HG02973 (cell line): ENCODE measurements at regions not wholly inside any gene's neighbourhood (a gene's known extent, or its start where the extent isn't known, plus 50 kb on each side); places are given as distances from the start of the nearest gene placed in this dataset.
"Not testable (repeated sequence)": the region's sequence is repeated elsewhere in the genome, so short reads cannot be mapped to it uniquely, and the experiment has no call there.

Source experiments
- ATAC-seq: cut with Tn5 transposase; IDR thresholded peaks from one replicate; pipeline ENCODE4 v1.9.1; 2021; ENCODE audit warnings: moderate library complexity; ENCODE audit not compliant: unreplicated experiment

DNA sequence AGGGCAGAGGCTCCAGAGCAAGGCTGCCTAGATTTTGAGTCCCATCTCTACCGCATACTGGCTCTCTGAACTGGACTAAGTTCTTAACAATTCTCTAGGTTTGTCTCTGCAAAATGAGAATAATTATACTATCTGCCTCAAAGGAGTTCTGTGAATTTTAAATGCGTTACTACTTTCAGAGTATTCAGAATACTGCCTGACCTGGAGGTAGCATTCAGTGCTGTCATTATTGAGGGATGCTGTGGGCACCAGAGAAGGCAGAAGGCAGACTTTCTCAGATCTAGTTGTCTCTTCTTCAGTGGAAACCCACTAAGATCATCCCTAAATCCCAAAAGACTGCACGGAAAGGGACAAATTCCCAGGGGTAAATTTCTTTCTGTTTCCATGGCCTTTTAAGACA, 147.4 kb upstream of the RORA start:
- ATAC-seq = no peak

DNA sequence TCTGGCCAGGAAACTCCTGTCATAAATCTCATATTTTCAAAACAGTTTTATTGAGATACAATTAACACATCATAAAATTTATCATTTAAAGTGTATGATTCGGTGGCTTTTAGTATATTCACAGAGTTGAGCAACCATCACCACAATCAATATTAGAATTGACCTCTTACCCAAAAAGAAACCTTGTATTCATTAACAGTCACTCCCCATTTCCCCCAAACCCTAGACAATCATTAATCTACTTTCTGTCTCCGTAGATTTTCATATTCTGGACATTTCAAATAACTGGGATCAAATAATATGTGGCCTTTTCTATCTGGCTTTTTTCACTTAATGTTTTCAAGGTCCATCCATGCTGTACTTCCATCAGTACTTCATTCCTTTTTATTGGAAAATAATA, 145.7 kb upstream of the RORA start:
- no peak for ATAC-seq

DNA sequence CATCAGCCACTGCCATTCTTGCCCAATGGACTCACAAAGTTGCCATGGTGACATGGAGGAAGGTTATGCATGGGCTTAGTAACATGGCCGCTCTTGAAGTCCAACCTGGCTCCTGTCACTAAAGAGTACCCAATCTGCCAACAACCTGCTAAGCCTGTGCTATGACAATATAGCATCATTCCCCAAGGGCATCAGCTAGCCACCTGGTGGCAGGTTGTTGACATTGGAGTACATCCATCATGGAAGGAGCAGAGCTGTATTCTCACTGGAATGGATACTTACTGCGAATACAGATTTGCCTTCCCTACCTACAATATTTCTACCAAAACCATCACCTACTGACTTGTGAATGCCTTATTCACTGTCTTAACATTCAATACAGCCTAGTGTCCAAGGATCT, 138.9 kb upstream of the RORA start:
- no peak for ATAC-seq

- no peak for ATAC-seq
Observed at GRCh38 chr15:61364871-61365270, 135.8 kb upstream of the RORA start.

DNA sequence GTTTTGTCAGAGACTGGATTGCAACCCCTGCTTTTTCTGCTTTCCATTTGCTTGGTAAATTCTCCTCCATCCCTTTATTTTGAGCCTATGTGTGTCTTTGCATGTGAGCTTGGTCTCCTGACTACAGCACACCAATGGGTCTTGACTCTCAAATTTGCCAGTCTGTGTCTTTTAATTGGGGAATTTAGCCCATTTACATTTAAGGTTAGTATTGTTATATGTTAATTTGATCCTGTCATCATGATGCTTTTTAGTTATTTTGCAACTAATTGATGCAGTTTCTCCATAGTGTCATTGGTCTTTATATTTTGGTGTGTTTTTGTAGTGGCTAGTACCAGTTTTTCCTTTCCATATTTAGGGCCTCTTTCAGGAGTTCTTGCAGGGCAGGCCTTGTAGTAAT, 133.8 kb upstream of the RORA start:
- ATAC-seq = not testable (repeated sequence)

- ATAC-seq = no peak
Observed at GRCh38 chr15:61344293-61344692, 115.2 kb upstream of the RORA start.

GRCh38 chr15:61342390-61342789, 113.3 kb upstream of the RORA start:
- no peak for ATAC-seq

GRCh38 chr15:61339516-61339915, 110.4 kb upstream of the RORA start:
- ATAC-seq = no peak

- ATAC-seq = no peak
Observed at GRCh38 chr15:61337541-61337940, 108.4 kb upstream of the RORA start.

DNA sequence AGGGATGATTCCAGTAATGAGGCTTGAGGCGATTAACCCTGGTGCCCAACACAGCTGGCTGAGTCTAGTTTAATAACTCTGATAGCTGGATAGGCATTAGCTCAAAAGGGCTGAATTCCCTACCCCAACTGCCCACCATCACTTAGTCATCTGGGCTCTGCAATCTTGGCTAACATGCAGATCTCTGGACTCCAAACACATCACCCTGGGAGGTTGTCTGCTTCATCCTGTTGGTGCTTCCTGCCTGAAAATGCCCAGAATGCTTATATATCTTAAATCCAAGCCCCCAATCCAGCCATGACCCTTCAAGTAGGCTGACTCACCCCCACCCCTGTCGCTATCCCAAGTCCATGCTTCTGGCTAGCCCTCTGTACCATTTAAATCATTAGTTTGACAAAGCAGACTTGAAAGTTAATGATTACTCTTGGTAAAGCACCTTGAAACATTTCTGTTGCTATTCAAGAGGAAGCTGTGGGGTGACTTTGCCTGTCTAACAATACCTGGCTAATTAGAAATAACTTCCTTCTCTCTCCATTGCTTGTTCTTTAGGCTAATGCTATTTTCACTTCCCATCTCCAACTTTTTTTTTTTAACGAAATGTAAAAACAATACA, 107.0 kb upstream of the RORA start:
- ATAC-seq = no peak

DNA sequence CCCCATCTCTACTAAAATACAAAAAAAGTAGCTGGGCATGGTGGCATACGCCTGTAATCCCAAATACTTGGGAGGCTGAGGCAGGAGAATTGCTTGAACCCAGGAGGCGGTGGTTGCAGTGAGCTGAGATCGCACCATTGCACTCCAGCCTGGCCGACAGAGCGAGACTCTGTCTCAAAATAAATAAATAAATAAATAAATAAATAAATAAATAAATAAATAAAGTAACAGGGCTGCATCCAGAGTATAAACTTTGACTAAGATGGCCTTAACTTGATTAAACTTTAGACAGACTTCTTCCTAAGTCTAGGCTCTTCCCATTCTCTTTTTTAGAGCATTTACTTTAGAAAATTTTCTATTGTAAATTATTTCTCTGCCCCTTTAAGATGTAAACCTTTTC, 105.6 kb upstream of the RORA start:
- ATAC-seq = not testable (repeated sequence)

GRCh38 chr15:61331019-61331418, 101.9 kb upstream of the RORA start:
- ATAC-seq = no peak

DNA sequence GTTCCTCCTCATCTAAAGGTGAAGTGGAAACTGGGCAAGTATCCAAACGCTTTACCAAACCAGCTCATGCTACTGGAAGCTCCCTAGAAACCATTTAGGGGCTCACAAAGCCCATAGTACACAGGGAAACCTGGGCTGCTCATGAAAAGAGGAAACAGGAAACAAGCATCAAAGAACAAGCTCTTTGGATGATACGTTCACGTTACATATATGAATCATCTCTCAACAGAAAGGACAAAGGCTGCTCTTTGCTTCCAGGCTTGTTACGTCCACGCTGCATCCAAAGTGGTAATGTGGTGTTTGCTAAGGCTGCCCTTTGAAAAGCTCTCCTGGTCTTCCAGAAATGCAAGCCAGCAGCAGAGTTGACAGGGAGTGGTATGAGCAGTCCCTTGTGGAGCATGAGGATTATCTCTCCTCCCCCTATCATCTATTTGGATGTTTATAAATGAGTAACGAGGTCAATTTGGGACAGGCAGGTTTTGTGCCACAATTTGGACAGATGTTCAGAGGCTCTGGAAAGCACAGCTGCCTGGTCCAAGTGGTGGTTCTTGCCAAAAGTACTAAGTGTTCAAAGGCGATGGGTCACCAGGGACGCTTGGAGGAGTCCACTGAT, 98.0 kb upstream of the RORA start:
- ATAC-seq = peak; percentile 88

DNA sequence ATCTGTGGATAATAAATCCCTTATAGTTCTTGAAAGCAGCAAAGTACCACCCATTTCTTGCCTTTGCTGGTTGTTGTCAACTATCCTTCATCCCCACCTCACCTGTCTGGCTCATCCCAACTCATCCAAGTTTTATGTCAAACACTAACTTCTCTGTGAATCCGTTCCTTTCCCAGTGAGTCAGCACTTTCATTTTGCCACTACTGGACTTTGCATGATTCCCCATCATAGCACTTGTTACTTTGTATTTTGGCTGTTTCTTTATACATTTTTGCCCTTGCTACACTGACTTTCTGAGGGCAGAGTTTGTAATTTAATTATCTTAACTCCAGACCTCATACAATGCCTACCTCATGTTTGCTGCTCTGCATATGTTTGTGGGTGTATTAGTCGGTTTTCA, 90.8 kb upstream of the RORA start:
- ATAC-seq = no peak

GRCh38 chr15:61318802-61319525, 89.9 kb upstream of the RORA start:
- no peak for ATAC-seq

DNA sequence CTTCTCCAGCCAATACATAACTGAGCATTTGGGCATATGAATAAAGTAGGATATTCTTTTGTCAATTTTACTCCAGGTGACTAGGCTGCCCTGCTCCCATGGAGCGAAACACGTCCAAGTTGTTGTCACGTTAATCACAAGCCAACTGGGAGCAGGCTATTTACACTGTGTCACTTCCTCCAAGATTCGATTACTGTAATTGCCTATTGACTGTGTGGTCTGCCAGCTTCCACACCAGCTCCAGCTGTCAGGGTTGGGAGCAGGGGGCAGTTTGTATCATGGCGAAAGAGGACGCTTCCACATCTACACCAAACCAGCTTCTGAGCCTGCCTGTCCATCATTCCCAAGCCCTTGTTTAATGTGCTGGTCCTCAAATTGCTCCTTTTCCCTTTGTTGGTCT, 89.2 kb upstream of the RORA start:
- no peak for ATAC-seq

DNA sequence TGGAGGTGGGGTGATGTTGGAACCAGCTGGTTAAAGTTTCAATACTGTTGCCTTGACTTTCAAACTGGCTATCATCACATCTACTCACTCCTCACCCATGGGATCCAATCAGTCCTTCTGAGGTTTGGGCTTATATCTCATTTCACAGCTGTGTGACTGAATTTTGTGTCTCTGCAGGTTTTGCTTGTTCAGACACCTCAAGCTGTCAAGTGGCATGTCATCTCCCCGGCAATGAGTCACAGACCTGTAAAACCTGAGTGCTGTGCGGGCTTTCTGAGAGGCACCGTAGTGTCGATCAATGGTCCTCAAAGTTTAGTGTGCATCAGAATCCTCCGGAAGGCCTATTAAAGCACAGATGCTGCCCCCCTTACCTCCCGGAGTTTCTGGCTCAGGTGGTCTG, 86.4 kb upstream of the RORA start:
- ATAC-seq = no peak

DNA sequence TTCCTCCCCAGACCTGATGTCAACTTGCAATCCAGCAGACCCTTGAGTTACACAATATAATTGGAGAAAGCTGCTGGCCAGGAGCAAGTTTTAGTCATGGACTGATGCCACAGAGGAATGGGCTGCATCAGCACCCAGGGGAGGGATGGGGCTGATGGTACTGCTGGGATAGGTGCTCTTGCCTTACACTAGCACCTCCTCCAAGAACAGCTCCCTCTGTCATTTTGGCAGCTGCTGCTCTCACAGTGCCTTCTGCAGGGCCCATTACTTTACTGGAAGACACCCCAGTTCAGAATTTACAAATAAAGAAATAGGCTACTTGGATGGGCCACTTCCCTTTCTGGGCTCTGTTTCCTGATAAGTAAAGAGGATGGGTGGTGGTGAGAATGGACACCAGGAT, 85.3 kb upstream of the RORA start:
- no peak for ATAC-seq

DNA sequence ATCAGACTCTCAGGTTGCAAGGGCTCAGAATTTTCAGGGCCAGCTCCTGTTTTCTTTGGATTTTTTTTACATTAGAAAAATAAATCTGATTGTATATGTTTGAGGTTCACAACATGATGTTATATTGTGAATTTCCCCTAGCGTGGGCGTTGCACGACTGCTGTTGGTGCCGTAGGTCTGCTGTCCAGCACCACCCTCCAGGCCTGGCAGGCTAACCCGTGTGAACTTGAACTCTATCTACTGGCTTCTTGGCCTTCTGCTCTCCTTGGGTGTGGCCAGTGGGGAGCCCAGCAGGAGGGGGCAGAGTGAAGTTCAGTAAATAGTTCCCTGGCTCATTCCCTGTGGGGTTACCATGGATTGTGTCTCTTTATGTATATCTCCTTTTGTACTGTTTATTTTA, 80.5 kb upstream of the RORA start:
- ATAC-seq = no peak

DNA sequence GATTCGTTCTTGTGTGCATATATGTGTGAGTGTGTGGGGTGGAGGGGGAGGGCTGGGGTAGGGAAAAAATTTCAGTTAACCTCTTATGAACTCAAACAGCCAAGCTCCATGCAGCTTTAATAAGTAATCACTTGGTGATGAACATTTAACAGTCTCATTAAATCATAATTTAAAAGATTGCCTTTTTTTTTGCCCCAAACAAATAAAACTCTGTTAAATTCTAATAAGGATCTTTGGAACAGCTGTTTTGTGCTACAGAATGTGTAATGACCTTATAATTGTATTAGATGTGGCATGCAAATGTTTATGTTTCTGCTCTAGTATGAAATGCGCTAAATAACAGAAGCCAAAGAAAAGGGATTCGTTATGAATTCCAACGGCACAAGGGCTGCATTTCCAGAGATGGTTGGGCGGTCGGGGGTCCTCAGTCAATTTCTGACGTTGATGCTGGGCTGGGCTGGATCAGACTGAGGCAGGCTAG, 80.0 kb upstream of the RORA start:
- ATAC-seq = no peak

GRCh38 chr15:61308437-61308836, 79.3 kb upstream of the RORA start:
- no peak for ATAC-seq

DNA sequence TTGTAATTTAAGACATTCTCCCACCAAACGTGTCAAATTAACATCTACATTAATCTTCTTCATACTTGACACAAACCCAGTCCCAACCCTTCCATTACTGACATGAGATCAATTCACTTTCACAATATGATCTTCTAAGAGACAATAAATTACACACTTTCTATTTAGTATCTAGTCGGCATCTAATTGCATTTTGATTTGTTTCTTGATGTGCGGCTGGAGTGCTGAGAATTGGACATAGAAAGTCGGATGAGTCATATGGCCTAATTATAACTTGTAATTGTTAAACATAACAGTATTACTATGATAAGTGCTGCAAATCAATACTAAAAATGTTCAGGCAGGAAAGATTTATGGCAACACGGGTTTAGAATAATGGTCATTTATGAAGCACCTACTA, 78.4 kb upstream of the RORA start:
- ATAC-seq = no peak
